ENCODE measurements at regions not wholly inside any gene's neighbourhood (a gene's known extent, or its start where the extent isn't known, plus 50 kb on each side); places are given as distances from the start of the nearest gene placed in this dataset.

DNA sequence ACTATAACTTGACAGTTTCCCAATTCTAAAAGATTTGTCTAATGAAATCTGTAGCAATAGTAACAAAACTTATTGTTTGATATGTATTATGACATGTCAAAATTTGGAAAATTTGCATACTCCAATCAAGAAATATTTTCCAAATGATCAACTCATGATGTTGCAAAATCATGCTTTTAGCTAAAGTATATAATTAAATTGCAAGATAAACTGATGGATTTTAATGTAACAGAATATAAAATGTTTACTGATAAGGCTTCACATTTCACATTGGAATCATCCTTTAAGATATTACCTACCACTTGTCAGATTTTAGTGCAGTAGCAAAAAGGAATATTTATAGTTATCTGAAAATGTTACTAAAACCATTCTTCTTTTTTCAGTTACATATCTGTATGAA is 421.9 kb upstream of the SEMA3D start:
- Histone ChIP-seq H3K4me3 (ENCODE audit: low read depth, low read length, poor library complexity, severe bottlenecking) (no peak overlapping the region), H3F3A (ENCODE audit: insufficient read depth, low read length) (no peaks in the 10 kb centered on the region), H3K27ac (ENCODE audit: low read depth, low read length, poor library complexity, severe bottlenecking) (no peak overlapping the region)

DNA sequence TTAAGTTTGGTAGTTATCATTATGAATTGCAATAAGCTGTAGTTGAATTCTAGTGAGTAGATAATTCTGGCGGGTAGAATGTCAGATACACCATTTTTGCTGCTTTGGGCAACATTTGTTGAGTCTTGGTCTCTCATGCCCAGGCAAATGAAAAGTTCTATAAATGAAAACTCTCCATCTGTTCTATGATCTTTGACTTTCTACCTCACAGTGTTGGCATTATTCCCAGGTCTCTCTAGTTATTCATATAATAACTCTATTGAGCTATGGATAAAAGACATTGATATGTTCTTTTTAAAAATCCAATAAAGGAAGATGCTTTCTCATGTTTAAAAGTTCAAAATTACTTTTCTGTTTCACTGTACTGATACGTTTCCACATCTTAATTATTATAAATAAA is 415.3 kb upstream of the SEMA3D start:
- Histone ChIP-seq H3K36me3 (ENCODE audit: insufficient read depth, low read length) (no peaks in the 10 kb centered on the region), H3K9me3 (ENCODE audit: low read length) (no peaks in the 10 kb centered on the region), H2AFZ (ENCODE audit: low read length) (no peak overlapping the region), H3K4me2 (ENCODE audit: low read length) (no peak overlapping the region), H3F3A (ENCODE audit: insufficient read depth, low read length) (no peaks in the 10 kb centered on the region), H3K79me2 (ENCODE audit: insufficient read depth, low read length) (no peaks in the 10 kb centered on the region), H3K27me3 (ENCODE audit: insufficient read depth, low read length) (no peaks in the 10 kb centered on the region), H3K4me3 (ENCODE audit: low read depth, low read length, poor library complexity, severe bottlenecking) (no peak overlapping the region), H3K4me1 (ENCODE audit: insufficient read depth, low read length, severe bottlenecking) (no peaks in the 10 kb centered on the region), H4K20me1 (ENCODE audit: insufficient read depth, low read length) (no peaks in the 10 kb centered on the region), H3K27ac (ENCODE audit: low read depth, low read length, poor library complexity, severe bottlenecking) (no peak overlapping the region), H3K9ac (ENCODE audit: low read length) (no peak overlapping the region), H3K9me2 (ENCODE audit: low read depth, low read length) (no peaks in the 10 kb centered on the region)
- TF ChIP-seq, protein P1, sequence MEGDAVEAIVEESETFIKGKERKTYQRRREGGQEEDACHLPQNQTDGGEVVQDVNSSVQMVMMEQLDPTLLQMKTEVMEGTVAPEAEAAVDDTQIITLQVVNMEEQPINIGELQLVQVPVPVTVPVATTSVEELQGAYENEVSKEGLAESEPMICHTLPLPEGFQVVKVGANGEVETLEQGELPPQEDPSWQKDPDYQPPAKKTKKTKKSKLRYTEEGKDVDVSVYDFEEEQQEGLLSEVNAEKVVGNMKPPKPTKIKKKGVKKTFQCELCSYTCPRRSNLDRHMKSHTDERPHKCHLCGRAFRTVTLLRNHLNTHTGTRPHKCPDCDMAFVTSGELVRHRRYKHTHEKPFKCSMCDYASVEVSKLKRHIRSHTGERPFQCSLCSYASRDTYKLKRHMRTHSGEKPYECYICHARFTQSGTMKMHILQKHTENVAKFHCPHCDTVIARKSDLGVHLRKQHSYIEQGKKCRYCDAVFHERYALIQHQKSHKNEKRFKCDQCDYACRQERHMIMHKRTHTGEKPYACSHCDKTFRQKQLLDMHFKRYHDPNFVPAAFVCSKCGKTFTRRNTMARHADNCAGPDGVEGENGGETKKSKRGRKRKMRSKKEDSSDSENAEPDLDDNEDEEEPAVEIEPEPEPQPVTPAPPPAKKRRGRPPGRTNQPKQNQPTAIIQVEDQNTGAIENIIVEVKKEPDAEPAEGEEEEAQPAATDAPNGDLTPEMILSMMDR (IDR thresholded peaks at IDR 0.05; ENCODE audit: low read length): no peak
- TF ChIP-seq EZH2 (IDR thresholded peaks at IDR 0.05; ENCODE audit: borderline replicate concordance, low read length): no peak

More for the DNA sequence above, 421.9 kb upstream of the SEMA3D start:
- no peak overlapping the region for H2AFZ ChIP-seq (ENCODE audit: low read length)
- H3K4me1 ChIP-seq (ENCODE audit: insufficient read depth, low read length, severe bottlenecking): no peaks in the 10 kb centered on the region
- no peak overlapping the region for H3K4me2 ChIP-seq (ENCODE audit: low read length)
- no peak overlapping the region for H3K9ac ChIP-seq (ENCODE audit: low read length)
- TF ChIP-seq, protein P1 (IDR thresholded peaks at IDR 0.05; ENCODE audit: low read length): no peak
- TF ChIP-seq EZH2 (IDR thresholded peaks at IDR 0.05; ENCODE audit: borderline replicate concordance, low read length): no peak
- no peaks in the 10 kb centered on the region for H3K79me2 ChIP-seq (ENCODE audit: insufficient read depth, low read length)
- no peaks in the 10 kb centered on the region for H3K9me3 ChIP-seq (ENCODE audit: low read length)
- no peaks in the 10 kb centered on the region for H3K9me2 ChIP-seq (ENCODE audit: low read depth, low read length)
- H3K27me3 ChIP-seq (ENCODE audit: insufficient read depth, low read length): no peaks in the 10 kb centered on the region
- H3K36me3 ChIP-seq (ENCODE audit: insufficient read depth, low read length): no peaks in the 10 kb centered on the region
- H4K20me1 ChIP-seq (ENCODE audit: insufficient read depth, low read length): 0 out of 2 replicates have a peak, but pooled peaks cover 2% of the 10 kb centered on the region

DNA sequence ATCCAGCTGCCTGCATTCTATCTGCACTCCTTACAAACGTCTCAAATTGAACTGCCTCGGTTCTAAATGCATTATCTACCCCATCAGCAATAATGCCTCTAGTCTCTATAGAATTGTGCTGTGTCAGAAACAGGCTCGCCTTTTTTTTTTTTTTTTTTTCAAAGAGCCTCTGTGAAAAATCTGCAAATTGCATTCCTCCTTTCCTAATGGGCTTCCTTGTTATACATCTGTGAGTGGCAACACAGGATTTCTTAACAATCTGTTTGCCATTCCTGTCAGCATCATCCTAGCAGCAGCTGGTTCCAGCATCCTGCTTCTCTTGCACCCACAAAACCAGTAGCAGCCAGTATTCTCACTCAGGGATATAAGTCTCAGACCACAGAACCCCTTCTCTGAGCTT is 413.5 kb upstream of the SEMA3D start:
- no peaks in the 10 kb centered on the region for H3K27me3 ChIP-seq (ENCODE audit: insufficient read depth, low read length)
- no peak overlapping the region for H3K27ac ChIP-seq (ENCODE audit: low read depth, low read length, poor library complexity, severe bottlenecking)
- H3K4me3 ChIP-seq (ENCODE audit: low read depth, low read length, poor library complexity, severe bottlenecking): no peak overlapping the region
- H3K9ac ChIP-seq (ENCODE audit: low read length): no peak overlapping the region
- no peaks in the 10 kb centered on the region for H3K36me3 ChIP-seq (ENCODE audit: insufficient read depth, low read length)
- no peaks in the 10 kb centered on the region for H4K20me1 ChIP-seq (ENCODE audit: insufficient read depth, low read length)
- no peaks in the 10 kb centered on the region for H3K9me3 ChIP-seq (ENCODE audit: low read length)
- no peaks in the 10 kb centered on the region for H3K9me2 ChIP-seq (ENCODE audit: low read depth, low read length)
- no peaks in the 10 kb centered on the region for H3F3A ChIP-seq (ENCODE audit: insufficient read depth, low read length)
- H3K79me2 ChIP-seq (ENCODE audit: insufficient read depth, low read length): no peaks in the 10 kb centered on the region
- H2AFZ ChIP-seq (ENCODE audit: low read length): no peak overlapping the region
- no peaks in the 10 kb centered on the region for H3K4me1 ChIP-seq (ENCODE audit: insufficient read depth, low read length, severe bottlenecking)
- no peak overlapping the region for H3K4me2 ChIP-seq (ENCODE audit: low read length)
- TF ChIP-seq, protein P1 (IDR thresholded peaks at IDR 0.05; ENCODE audit: low read length): no peak
- no peak for TF ChIP-seq EZH2 (IDR thresholded peaks at IDR 0.05; ENCODE audit: borderline replicate concordance, low read length)

Measured in OCI-LY1 (cell line).